Retinal pigment epithelial cell (primary cell): ENCODE measurements at regions not wholly inside any gene's neighbourhood (a gene's known extent, or its start where the extent isn't known, plus 50 kb on each side); places are given as distances from the start of the nearest gene placed in this dataset.
"Not testable (repeated sequence)": the region's sequence is repeated elsewhere in the genome, so short reads cannot be mapped to it uniquely, and the experiment has no call there.

Source experiments
- DNase-seq: peaks from one replicate; pipeline ENCODE4 v3.0.0-alpha.2; 2010; ENCODE audit warnings: low read depth
- H3K4me3 ChIP-seq: 2 replicates; pipeline ENCODE4 v1.5.1; 2011; ENCODE audit warnings: mild to moderate bottlenecking, low read length, control low read depth, moderate library complexity
- CTCF ChIP-seq: conservative IDR thresholded peaks from 2 replicates; pipeline ENCODE4 v1.5.1; 2011; ENCODE audit warnings: low read depth, low read length, control low read depth, inconsistent platforms

GRCh38 chr1:104238991-104239390 is 489.3 kb downstream of the AMY1C start:
- TF ChIP-seq CTCF, result no peak
- H3K4me3 ChIP-seq, result no peak overlapping the region
- DNase-seq, result no peak

- DNase-seq, result no peak
- H3K4me3 ChIP-seq, result no peak overlapping the region
- no peak for TF ChIP-seq CTCF
Observed at GRCh38 chr1:104248385-104248784, 498.7 kb downstream of the AMY1C start.

GRCh38 chr1:104259481-104259880 is 509.8 kb downstream of the AMY1C start:
- no peak for TF ChIP-seq CTCF
- no peak overlapping the region for H3K4me3 ChIP-seq
- DNase-seq, result no peak

GRCh38 chr1:104263110-104263509 is 513.4 kb downstream of the AMY1C start:
- H3K4me3 ChIP-seq, DNase-seq: not testable (repeated sequence)

GRCh38 chr1:104264521-104264920 is 514.8 kb downstream of the AMY1C start:
- peak; percentile 22 for DNase-seq
- TF ChIP-seq CTCF, result no peak
- H3K4me3 ChIP-seq, result no peak overlapping the region

- DNase-seq, result no peak
- H3K4me3 ChIP-seq, result no peak overlapping the region
- TF ChIP-seq CTCF, result no peak
Observed at GRCh38 chr1:104265163-104265562, 515.5 kb downstream of the AMY1C start.

- DNase-seq, result no peak
- TF ChIP-seq CTCF, result no peak
- no peak overlapping the region for H3K4me3 ChIP-seq
Observed at GRCh38 chr1:104266612-104267011, 516.9 kb downstream of the AMY1C start.

- DNase-seq, H3K4me3 ChIP-seq: not testable (repeated sequence)
Observed at GRCh38 chr1:104288322-104288721, 538.6 kb downstream of the AMY1C start.
